Upper lobe of left lung (tissue), 6 donors: ENCODE measurements at regions not wholly inside any gene's neighbourhood (a gene's known extent, or its start where the extent isn't known, plus 50 kb on each side); places are given as distances from the start of the nearest gene placed in this dataset.

Experiments
- ATAC-seq, 2 donors: fragments of 200-7000 bp; cut with Tn5 transposase; one replicate each; pipeline ENCODE4 v1.9.1; 2022; ENCODE audit warnings: mild to moderate bottlenecking in 2 of 2, moderate library complexity in 2 of 2; ENCODE audit not compliant: low FRiP score in 2 of 2
- DNase-seq, 2 donors: peaks; one replicate each; pipeline ENCODE4 v3.0.0-alpha.2; 2019 to 2020
- H3K27ac ChIP-seq, 4 donors: fragments of 200-600 bp; sonication (generic); one replicate each; pipeline ENCODE4 v1.5.1; 2016 to 2019
- H3K27me3 ChIP-seq, 4 donors: fragments of 200-600 bp; sonication (generic); one replicate each; pipeline ENCODE4 v1.5.1; 2017 to 2019
- H3K36me3 ChIP-seq, 4 donors: fragments of 200-600 bp; sonication (generic); one replicate each; pipeline ENCODE4 v1.5.1; 2016 to 2019
- H3K4me1 ChIP-seq, 4 donors: fragments of 200-600 bp; sonication (generic); one replicate each; pipeline ENCODE4 v1.5.1; 2018 to 2019
- H3K4me3 ChIP-seq, 4 donors: fragments of 200-600 bp; sonication (generic); one replicate each; pipeline ENCODE4 v1.5.1; 2017 to 2019; ENCODE audit warnings: mild to moderate bottlenecking in 2 of 4, moderate library complexity in 1 of 4
- H3K9me3 ChIP-seq, 4 donors: fragments of 200-600 bp; sonication (generic); one replicate each; pipeline ENCODE4 v1.5.1; 2018 to 2019
- EP300 ChIP-seq, 4 donors: sonication (generic); formaldehyde crosslinking; IDR thresholded peaks; one replicate each; pipeline ENCODE4 v1.5.1; 2017; ENCODE audit warnings: antibody characterized with exemption in 4 of 4, control low read depth in 2 of 4
- POLR2A ChIP-seq, 4 donors: fragments of 450-650 bp; IDR thresholded peaks; one replicate each; pipeline ENCODE4 v1.5.1; 2016 to 2017; ENCODE audit warnings: antibody characterized with exemption in 4 of 4, mild to moderate bottlenecking in 2 of 4
- POLR2AphosphoS5 ChIP-seq, 2 donors: sonication (generic); formaldehyde crosslinking; IDR thresholded peaks; one replicate each; pipeline ENCODE4 v1.5.1; 2017; ENCODE audit warnings: antibody characterized with exemption in 2 of 2
- WGBS, 2 donors: methylation state at CpG; one replicate each; pipeline ENCODE4 v1.1.5; 2017 to 2018; 5-methylcytosine and 5-hydroxymethylcytosine counted together
- TF ChIP-seq, protein P1 (sequence below), 6 experiments: fragments of 450-650 bp in 4 of 6; fragments of 200-600 bp in 2 of 6; sonication (generic) in 2 of 6; IDR thresholded peaks; one replicate each; pipeline ENCODE4 v1.5.1; 2016 to 2019; ENCODE audit warnings: antibody characterized with exemption in 6 of 6
- donor health status: DM: no; HTN: no; CAD: no; lungs with moderate emphysema.
- donor health status: DM: no; HTN: yes; CAD: no; lungs with severe emphysema.

- DNase-seq: no peak
Measured at GRCh38 chr11:32334822-32335221, 100.5 kb downstream of the WT1 start.

More at GRCh38 chr11:32334822-32335221, 100.5 kb downstream of the WT1 start:
- peaks cover 0 to 15% (median 5%) of the 10 kb centered on the region in 4 donors for H3K4me1 ChIP-seq
- peaks cover 0 to 12% (median 3%) of the 10 kb centered on the region in 4 donors for H3K27me3 ChIP-seq
- no peak overlapping the region for H3K4me3 ChIP-seq
- peak in 1 of 2 donors; percentile 5 for ATAC-seq
- WGBS, 2 donors: 88 to 97% methylated on average over 7 to 8 of the region's 8 CpGs
- TF ChIP-seq POLR2AphosphoS5 (IDR thresholded peaks at IDR 0.05) (no peak), POLR2A (IDR thresholded peaks at IDR 0.05) (no peak), EP300 (IDR thresholded peaks at IDR 0.05) (no peak)
- TF ChIP-seq, protein P1, sequence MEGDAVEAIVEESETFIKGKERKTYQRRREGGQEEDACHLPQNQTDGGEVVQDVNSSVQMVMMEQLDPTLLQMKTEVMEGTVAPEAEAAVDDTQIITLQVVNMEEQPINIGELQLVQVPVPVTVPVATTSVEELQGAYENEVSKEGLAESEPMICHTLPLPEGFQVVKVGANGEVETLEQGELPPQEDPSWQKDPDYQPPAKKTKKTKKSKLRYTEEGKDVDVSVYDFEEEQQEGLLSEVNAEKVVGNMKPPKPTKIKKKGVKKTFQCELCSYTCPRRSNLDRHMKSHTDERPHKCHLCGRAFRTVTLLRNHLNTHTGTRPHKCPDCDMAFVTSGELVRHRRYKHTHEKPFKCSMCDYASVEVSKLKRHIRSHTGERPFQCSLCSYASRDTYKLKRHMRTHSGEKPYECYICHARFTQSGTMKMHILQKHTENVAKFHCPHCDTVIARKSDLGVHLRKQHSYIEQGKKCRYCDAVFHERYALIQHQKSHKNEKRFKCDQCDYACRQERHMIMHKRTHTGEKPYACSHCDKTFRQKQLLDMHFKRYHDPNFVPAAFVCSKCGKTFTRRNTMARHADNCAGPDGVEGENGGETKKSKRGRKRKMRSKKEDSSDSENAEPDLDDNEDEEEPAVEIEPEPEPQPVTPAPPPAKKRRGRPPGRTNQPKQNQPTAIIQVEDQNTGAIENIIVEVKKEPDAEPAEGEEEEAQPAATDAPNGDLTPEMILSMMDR (IDR thresholded peaks at IDR 0.05): no peak
- H3K36me3 ChIP-seq: no peaks in the 10 kb centered on the region
- no peak overlapping the region for H3K27ac ChIP-seq
- no peaks in the 10 kb centered on the region for H3K9me3 ChIP-seq
